ENCODE measurements at regions not wholly inside any gene's neighbourhood (a gene's known extent, or its start where the extent isn't known, plus 50 kb on each side); places are given as distances from the start of the nearest gene placed in this dataset.

GRCh38 chr3:177347611-177348010 lies 150.3 kb upstream of the TBL1XR1 start:
- TF ChIP-seq, protein P1, sequence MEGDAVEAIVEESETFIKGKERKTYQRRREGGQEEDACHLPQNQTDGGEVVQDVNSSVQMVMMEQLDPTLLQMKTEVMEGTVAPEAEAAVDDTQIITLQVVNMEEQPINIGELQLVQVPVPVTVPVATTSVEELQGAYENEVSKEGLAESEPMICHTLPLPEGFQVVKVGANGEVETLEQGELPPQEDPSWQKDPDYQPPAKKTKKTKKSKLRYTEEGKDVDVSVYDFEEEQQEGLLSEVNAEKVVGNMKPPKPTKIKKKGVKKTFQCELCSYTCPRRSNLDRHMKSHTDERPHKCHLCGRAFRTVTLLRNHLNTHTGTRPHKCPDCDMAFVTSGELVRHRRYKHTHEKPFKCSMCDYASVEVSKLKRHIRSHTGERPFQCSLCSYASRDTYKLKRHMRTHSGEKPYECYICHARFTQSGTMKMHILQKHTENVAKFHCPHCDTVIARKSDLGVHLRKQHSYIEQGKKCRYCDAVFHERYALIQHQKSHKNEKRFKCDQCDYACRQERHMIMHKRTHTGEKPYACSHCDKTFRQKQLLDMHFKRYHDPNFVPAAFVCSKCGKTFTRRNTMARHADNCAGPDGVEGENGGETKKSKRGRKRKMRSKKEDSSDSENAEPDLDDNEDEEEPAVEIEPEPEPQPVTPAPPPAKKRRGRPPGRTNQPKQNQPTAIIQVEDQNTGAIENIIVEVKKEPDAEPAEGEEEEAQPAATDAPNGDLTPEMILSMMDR (conservative IDR thresholded peaks at IDR 0.05; ENCODE audit: low read depth, low read length), result no peak
- TF ChIP-seq EZH2phosphoT487 (IDR thresholded peaks at IDR 0.05; ENCODE audit: borderline replicate concordance, low read length) (no peak), EZH2 (IDR thresholded peaks at IDR 0.05; ENCODE audit: low read length, unreplicated experiment) (no peak)

Measured in PC-3 (cell line).